Hematopoietic multipotent progenitor cell treated with erythropoietin and hydrocortisone succinate and interleukin-3 and kit ligand, for 4 days (in vitro differentiated cells): ENCODE measurements at regions not wholly inside any gene's neighbourhood (a gene's known extent, or its start where the extent isn't known, plus 50 kb on each side); places are given as distances from the start of the nearest gene placed in this dataset.

Experiments used
- DNase-seq: peaks from one replicate; pipeline ENCODE4 v3.0.0-alpha.2; 2015

DNA sequence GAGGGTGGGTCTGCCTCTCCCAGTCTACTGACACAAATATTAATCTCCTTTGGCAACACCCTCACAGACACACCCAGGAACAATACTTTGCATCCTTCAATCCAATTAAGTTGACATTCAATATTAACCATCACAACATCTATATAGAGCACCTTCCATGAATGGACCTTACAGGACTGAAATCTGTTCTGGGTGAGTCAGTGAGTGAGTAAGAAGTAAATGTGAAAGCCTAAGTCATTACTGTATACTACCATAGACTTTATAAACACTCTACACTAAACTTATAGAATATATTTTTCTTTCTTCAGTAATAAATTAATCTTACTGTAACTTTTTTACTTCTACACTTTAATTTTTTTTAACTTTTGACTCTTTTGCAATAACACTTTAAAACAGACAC is 993.8 kb upstream of the MAP3K7 start:
- DNase-seq, result no peak

GRCh38 chr6:91575032-91575431 is 988.2 kb upstream of the MAP3K7 start:
- DNase-seq, result no peak

DNA sequence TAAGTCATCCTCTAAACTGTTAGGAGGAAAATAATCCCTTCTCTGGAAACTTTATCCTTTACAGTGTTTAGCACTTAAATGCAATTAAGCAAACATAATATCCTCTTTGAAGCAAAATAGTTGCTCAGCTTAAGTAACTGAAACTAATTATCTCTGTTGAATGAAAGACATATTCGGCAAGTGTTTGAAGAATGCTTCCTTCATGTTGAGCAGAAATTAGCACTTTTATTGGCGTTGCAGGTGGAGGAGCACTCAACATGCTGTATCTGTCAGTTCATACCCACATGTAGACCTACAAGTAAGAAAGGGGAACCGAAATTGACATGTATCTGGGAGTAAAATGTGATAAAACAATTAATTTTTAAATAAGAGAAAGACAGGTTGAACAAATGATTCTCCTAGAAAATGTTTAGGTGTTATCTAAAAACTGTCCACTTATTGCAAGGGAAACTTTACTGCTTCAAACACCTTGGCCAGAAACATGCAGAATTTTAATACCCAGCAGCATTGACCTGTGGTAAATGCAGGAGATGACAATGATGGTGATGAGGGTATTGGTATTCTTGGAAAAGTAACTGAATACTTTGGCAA is 987.0 kb upstream of the MAP3K7 start:
- no peak for DNase-seq

- DNase-seq, result no peak
Measured at GRCh38 chr6:91572878-91573277, 986.0 kb upstream of the MAP3K7 start.

DNA sequence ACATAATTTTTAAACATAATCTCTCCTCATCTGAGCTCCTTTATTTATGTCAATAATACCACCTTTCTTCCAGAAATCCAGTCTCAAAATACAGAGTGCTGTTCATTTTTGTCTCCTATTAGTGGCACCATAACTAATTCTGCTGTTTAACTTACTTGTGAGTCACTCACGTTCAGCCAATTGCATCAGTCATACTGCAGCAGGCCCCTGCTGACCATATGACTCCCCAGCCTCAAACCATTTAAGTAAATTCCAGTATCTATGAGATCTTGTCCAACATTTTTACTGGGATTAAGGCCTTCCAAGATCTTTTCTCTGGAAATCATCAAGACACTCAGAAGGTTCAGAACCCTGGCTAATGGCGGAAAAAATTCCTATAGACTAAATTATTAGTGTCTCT is 982.2 kb upstream of the MAP3K7 start:
- DNase-seq, result no peak

DNA sequence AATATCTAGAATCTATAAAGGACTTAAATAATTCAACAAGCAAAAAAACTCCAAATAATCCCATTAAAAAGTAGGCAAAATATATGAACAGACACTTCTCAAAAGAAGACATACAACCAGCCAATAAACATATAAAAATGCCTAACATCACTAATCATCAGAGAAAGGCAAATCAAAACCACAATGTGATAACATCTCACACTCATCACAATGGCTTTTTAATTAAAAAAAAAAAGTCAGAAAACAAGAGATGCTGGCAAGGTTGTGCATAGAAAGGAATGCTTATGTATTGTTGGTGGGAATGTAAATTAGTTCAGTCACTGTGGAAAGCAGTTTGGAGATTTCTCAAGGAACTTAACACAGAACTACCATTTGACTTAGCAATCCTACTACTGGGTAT is 979.6 kb upstream of the MAP3K7 start:
- no peak for DNase-seq

DNA sequence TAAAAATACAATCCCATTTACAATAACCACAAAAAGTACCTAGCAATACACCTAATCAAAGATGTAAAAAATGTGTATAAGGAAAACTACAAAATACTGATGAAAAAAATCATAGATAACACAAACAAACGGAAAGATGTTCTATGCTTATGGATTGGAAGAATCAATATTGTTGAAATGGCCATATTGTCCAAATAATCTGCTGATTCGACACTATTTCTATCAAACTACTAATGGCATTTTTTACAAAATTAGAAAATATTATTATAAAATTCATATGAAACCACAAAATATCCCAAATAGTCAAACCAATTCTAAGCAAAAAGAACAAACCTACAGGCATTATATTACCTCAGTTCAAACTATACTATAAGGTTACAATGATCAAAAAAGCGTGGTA is 978.3 kb upstream of the MAP3K7 start:
- no peak for DNase-seq

DNA sequence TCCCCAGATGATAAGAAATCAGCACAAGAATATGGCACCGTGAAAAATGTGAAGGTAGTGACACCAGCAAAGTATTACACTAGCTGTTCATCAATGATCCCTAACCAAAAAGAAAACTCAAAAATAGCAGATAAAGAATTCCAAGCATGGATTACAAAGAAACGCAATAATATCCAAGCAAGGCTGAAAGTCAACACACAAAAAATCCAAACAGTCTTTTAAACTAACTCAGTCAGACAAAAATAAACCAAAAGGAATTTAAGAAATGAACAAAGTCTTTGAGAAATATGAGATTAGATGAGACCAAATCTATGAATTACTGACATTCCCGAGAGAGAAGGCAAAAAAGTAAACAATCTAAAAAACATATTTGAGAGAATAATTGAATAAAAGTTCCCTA is 976.1 kb upstream of the MAP3K7 start:
- no peak for DNase-seq

GRCh38 chr6:91560409-91560808 is 973.5 kb upstream of the MAP3K7 start:
- no peak for DNase-seq

- no peak for DNase-seq
Measured at GRCh38 chr6:91540902-91541301, 954.0 kb upstream of the MAP3K7 start.

GRCh38 chr6:91539456-91539855 is 952.6 kb upstream of the MAP3K7 start:
- no peak for DNase-seq

- no peak for DNase-seq
Measured at GRCh38 chr6:91538622-91539021, 951.8 kb upstream of the MAP3K7 start.

- peak; percentile 28 for DNase-seq
Measured at GRCh38 chr6:91534614-91535013, 947.7 kb upstream of the MAP3K7 start.

DNA sequence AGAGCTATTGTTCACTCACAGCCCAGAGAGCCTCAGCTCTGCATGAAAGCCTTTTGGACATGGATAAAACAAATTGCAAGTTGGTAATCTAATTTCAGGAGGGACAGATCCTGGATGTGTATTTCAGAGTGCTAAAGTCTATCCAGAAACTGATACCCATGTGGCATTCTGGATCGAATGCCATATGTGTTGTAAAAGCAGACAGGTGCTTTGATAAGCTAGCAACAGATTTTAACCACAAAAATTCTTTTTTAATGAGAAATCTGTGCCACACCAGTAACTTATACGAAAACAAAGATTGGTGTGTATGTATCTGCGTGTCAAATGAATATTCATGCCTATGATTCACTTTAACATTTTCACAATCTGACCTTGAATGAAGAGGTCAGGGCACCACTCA is 936.6 kb upstream of the MAP3K7 start:
- no peak for DNase-seq

DNA sequence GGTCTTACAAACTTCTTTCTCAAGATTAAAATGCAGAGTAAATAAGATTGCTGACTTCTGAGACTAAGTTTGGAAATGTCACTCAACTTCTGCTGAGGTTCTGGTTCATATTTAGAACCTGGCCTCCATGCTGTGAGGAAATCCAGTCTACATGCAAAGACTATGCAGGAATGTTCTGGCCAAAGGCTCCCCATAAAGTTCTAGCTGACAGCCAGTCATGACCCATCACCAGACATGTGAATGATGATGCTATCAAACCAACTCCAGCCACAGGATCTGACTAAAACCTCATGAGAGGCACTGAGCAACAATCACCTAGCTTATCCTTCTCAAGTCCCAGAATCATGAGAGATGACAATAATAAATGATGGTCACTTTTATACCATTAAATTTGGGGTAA is 935.1 kb upstream of the MAP3K7 start:
- DNase-seq, result no peak

- no peak for DNase-seq
Measured at GRCh38 chr6:91509711-91510110, 922.8 kb upstream of the MAP3K7 start.

- DNase-seq, result no peak
Measured at GRCh38 chr6:91509039-91509438, 922.2 kb upstream of the MAP3K7 start.

DNA sequence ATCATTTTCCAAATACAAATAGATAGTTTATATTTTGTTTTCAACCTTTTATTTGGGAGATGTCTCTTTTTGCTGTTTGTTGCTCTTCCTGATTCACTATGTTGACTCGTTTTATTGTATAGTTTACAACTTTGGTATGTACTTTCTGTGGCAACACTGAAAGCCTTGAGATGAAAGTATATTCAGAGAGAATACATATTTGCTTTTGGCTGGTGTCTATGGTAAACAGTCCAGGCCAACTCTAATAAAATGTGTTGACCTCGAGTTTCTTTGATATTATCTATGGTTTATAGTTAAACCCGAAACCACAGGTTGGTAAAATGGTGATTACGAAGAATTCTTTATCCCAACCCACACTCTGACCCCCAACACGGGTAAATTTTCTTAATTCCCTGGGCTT is 919.6 kb upstream of the MAP3K7 start:
- DNase-seq, result no peak

DNA sequence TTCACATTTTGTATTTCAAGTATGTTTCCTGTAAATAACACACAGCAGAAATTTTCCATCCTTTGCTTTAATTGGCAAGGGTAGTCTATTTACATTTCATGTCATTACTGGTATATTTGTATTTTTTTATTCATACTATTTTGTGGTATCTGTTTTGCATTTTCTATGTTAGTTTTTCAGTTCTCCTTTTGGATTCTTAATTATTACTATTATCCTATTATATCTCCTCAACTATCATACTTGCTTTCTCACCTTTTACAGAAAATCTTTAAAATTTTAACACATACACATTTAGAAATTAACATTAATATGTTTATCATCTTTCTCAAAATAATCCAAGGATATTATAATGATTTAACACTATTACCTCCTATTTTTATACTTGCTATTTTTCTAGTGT is 918.3 kb upstream of the MAP3K7 start:
- DNase-seq, result no peak

GRCh38 chr6:91501930-91502329 is 915.1 kb upstream of the MAP3K7 start:
- no peak for DNase-seq

DNA sequence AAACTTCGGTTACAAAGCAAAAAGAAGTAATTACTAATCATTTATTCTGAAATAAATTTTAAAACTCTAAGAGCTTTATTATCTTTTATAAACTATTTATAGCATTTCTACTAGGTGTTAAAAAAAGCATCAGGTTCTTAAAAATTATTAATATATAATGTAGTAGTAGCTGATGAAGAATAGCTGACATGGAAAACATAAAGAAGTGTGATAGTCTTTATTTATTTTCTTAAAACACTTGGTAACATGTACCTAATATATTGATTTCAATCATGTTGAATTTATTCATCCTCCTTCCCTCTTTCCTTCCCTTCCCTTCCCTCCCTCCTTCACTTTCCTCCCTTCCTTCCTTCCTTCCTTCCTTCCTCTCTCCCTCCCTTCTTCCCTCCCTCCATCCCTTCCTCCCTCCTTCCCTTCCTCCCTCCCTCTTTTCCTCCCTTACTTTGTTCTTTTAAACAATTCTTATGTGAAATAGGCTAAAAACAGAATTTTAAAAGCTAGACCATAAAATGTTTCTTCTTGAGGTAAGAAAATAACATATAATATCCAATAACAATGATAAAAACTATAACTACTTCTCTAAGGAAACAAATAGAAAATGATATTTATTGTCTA is 913.9 kb upstream of the MAP3K7 start:
- DNase-seq, result no peak

DNA sequence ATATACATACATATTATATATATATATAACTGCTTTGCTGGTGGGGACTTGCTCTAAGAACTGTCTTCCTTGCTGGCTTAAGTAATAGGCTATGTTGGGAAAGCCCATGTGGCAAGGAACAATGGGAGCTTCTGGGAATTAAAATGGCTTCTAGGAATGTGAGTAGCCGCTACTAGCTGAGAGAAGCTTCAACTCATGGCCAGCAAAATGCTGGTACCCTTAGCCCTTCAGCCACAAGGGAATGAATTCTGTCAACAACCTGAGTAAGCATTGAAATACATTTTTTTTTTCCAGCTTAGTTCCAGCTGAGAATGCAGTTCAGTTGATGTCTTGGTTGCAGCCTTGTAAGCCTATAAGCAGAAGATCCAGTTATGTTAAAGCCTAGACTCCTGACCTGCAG is 911.7 kb upstream of the MAP3K7 start:
- no peak for DNase-seq

DNA sequence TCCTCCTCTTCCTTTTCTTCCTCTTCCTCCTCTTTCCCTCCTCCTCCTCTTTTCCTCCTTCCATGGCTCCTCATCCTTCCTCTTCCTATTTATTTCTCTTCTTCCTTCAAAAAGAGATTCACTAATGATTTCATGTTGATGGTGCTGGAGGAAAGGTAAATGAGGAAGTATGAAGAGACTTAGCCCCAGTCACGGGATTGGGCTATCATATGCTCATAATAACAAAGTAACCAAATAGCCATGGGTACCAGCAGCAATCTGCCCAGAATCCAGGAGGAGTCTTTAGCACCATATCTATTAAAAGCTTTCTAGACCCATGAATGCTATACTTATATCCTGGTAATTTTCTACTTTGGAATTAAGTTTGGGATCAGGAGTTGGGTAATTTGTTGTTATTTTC is 910.9 kb upstream of the MAP3K7 start:
- DNase-seq, result no peak

DNA sequence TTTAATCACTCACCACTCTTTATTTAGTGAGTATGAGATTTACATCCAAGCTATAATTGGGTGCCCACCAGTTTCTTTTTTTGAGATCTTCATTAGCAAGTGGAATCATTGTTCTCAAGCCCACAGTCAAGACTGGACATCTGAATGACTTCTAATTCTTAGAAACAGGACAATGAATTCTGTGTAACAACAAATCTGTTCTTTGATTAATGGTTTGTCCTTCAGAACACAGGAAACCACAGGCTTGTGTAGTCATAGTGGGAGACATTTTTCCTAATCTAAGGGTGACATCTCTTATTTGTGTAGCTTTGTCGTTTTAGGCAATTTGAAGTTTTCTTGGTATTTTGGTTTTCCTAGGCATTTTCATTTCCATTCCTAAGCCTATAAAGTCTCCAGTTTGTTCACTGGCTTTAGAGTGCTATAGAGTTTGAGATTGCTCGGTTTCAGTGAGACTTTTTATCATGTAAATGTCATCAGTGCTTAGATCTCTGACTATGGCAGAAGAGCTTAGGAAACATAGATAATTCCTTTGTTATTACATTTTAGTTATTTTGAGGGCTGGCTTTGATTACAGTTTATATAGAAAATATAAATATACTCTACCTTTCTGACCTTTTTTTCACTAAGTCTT is 903.9 kb upstream of the MAP3K7 start:
- peak; percentile 50 for DNase-seq
